ENCODE measurements at regions not wholly inside any gene's neighbourhood (a gene's known extent, or its start where the extent isn't known, plus 50 kb on each side); places are given as distances from the start of the nearest gene placed in this dataset.

GRCh38 chr14:76936483-76936882 lies 92.0 kb downstream of the IRF2BPL start:
- intact Hi-C loops (cut with micrococcal nuclease): no loop called here
- POLR2A ChIA-PET: interaction anchor here (1.2 kb wide), 1 partner anchor 25 kb away, joined by 4 read pairs; no protein-coding TSS in a partner anchor
- no peaks in the 10 kb centered on the region for H3K36me3 Mint-ChIP-seq
- no peaks in the 10 kb centered on the region for H3K27me3 Mint-ChIP-seq
- H3K9me3 Mint-ChIP-seq: no peaks in the 10 kb centered on the region
- DNase-seq: no peak
- no peak overlapping the region for H3K4me3 Mint-ChIP-seq
- CTCF ChIA-PET: interaction anchor here (1.0 to 1.4 kb wide), 5 partner anchors 11 to 134 kb away, joined by 3 to 6 read pairs (median 4); no protein-coding TSS in a partner anchor
- H3K4me1 Mint-ChIP-seq (ENCODE audit: low read depth): peaks cover 13% of the 10 kb centered on the region
- no peak overlapping the region for H3K27ac Mint-ChIP-seq

DNA sequence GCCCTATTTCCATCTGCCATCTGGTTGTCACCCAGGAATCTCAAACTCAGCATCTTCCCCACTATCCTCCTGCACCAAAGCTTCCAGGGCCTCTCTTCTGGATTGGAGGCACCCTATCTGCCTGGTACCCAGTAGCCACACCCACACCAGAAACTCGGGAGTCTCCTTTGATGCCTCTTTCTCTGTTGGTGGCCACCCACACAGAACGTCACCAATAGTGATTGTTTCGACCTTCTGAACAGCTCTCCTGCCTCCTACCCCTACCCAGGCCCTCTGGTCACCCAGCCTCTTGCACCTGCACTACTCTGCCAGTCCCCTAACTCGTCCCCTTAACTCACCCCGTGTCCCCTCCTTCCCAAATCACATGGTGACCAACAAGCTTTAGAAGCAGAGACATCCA lies 95.0 kb downstream of the IRF2BPL start:
- Mint-ChIP-seq H3K9me3 (no peaks in the 10 kb centered on the region), H3K36me3 (no peaks in the 10 kb centered on the region), H3K4me3 (no peak overlapping the region), H3K4me1 (ENCODE audit: low read depth) (peaks cover 34% of the 10 kb centered on the region), H3K27me3 (no peaks in the 10 kb centered on the region), H3K27ac (no peak overlapping the region)
- DNase-seq: no peak
- intact Hi-C loops (cut with micrococcal nuclease): no loop called here
- POLR2A ChIA-PET: no interaction called here
- CTCF ChIA-PET: interaction anchor here (1.1 kb wide), 1 partner anchor 20 kb away, joined by 3 read pairs; no protein-coding TSS in a partner anchor

GRCh38 chr14:76931631-76932402 lies 96.7 kb downstream of the IRF2BPL start:
- DNase-seq: no peak
- intact Hi-C loops (cut with micrococcal nuclease): loop anchor here (2.0 kb wide), 1 partner anchor 19 kb away; no protein-coding TSS in a partner anchor
- H3K4me3 Mint-ChIP-seq: no peak overlapping the region

DNA sequence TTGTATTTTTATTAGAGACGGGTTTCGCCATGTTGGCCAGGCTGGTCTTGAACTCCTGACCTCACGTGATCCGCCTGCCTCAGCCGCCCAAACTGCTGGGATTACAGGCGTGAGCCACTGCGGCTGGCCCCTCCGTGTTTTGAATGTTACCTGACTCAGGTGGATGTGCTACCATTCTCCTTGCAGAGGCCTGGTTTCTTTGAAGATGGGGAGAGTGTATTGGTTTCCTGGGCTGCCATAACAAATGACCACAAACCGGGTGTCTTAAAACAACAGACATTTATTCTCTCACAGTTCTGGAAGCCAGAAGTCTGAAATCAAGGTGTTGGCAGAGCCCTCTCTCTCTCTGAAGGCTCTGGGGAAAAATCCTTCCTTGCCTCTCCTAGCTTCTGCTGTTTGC lies 98.0 kb downstream of the IRF2BPL start:
- H3K36me3 Mint-ChIP-seq: no peaks in the 10 kb centered on the region
- intact Hi-C loops (cut with micrococcal nuclease): loop anchor here (1.0 to 2.0 kb wide), 2 partner anchors 18 to 26 kb away; no protein-coding TSS in a partner anchor
- H3K27me3 Mint-ChIP-seq: no peaks in the 10 kb centered on the region
- CTCF ChIA-PET: interaction anchor here (0.6 to 4.6 kb wide), 12 partner anchors 11 to 140 kb away, joined by 3 to 26 read pairs (median 6); no protein-coding TSS in a partner anchor
- POLR2A ChIA-PET: interaction anchor here (0.9 to 1.6 kb wide), 4 partner anchors 12 to 113 kb away, joined by 3 to 6 read pairs (median 4); no protein-coding TSS in a partner anchor
- no peak overlapping the region for H3K27ac Mint-ChIP-seq
- peaks cover 59% of the 10 kb centered on the region for H3K4me1 Mint-ChIP-seq (ENCODE audit: low read depth)
- no peak for DNase-seq
- H3K4me3 Mint-ChIP-seq: no peak overlapping the region
- H3K9me3 Mint-ChIP-seq: no peaks in the 10 kb centered on the region

More at GRCh38 chr14:76931631-76932402, 96.7 kb downstream of the IRF2BPL start:
- no peaks in the 10 kb centered on the region for H3K27me3 Mint-ChIP-seq
- H3K36me3 Mint-ChIP-seq: no peaks in the 10 kb centered on the region
- ChIA-PET POLR2A (interaction anchor here (1.1 kb wide), 1 partner anchor 120 kb away, joined by 3 read pairs; no protein-coding TSS in a partner anchor), CTCF (interaction anchor here (1.1 to 4.6 kb wide), 2 partner anchors 18 to 139 kb away, joined by 3 to 26 read pairs; no protein-coding TSS in a partner anchor)
- H3K27ac Mint-ChIP-seq: peak overlapping the region; percentile 29
- H3K9me3 Mint-ChIP-seq: no peaks in the 10 kb centered on the region
- H3K4me1 Mint-ChIP-seq (ENCODE audit: low read depth): peaks cover 50% of the 10 kb centered on the region

GRCh38 chr14:76929927-76930326 lies 98.6 kb downstream of the IRF2BPL start:
- DNase-seq: peak; percentile 80
- Mint-ChIP-seq H3K27me3 (no peaks in the 10 kb centered on the region), H3K36me3 (no peaks in the 10 kb centered on the region), H3K9me3 (no peaks in the 10 kb centered on the region), H3K27ac (peak overlapping the region; percentile 72), H3K4me3 (peak overlapping the region; percentile 42), H3K4me1 (ENCODE audit: low read depth) (peaks cover 64% of the 10 kb centered on the region)
- intact Hi-C loops (cut with micrococcal nuclease): loop anchor here (1.0 to 2.0 kb wide), 2 partner anchors 17 to 26 kb away; no protein-coding TSS in a partner anchor
- ChIA-PET POLR2A (interaction anchor here (0.6 to 1.6 kb wide), 5 partner anchors 13 to 113 kb away, joined by 3 to 6 read pairs (median 4); no protein-coding TSS in a partner anchor), CTCF (interaction anchor here (0.6 to 4.6 kb wide), 15 partner anchors 9 to 143 kb away, joined by 3 to 26 read pairs (median 5); no protein-coding TSS in a partner anchor)

- no peak for DNase-seq
- Mint-ChIP-seq H3K36me3 (no peaks in the 10 kb centered on the region), H3K9me3 (no peaks in the 10 kb centered on the region), H3K27ac (no peak overlapping the region), H3K27me3 (no peaks in the 10 kb centered on the region), H3K4me1 (ENCODE audit: low read depth) (peaks cover 67% of the 10 kb centered on the region), H3K4me3 (no peak overlapping the region)
- POLR2A ChIA-PET: no interaction called here
- CTCF ChIA-PET: interaction anchor here (1.2 to 4.6 kb wide), 2 partner anchors 15 to 112 kb away, joined by 4 to 26 read pairs; no protein-coding TSS in a partner anchor
- intact Hi-C loops (cut with micrococcal nuclease): loop anchor here (2.0 kb wide), 1 partner anchor 15 kb away; no protein-coding TSS in a partner anchor
These were observed 100.4 kb downstream of the IRF2BPL start for GRCh38 chr14:76927971-76928700.

DNA sequence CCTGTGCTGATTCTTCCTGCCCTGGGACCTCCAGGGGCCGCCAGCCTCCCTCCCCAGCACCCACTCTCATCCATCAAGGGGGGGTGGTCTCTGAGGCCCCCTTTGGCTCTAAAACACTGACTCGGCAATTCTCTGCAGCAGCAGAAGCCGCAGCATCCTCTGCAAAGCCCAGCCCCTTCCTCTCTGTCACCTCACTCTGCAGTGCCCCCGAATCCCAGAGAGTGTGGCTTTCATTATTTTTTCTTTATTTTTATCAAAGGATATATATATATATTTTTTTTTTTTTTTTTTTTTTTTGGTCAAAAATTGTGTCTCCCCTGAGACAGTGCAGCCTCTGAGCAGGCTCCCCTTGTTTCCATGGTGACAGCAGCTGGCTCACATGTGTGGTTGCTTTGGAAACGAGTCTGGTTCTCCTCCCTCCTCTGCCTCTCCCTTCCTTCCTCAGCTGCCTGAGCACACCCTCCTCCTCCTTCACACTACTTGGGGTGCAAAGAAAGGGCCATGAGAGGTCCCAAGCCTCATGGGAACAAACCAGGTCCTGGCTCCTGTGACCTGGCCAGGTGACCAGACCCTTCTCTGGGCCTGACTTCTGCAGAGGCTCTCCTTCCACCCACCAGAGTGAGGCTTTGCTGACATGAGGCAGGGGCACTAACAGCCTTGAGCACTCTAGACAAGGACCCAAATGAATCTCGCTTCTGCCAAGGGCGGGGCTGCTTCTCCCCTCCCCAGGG lies 100.5 kb downstream of the LRRC74A start:
- no peaks in the 10 kb centered on the region for H3K9me3 Mint-ChIP-seq
- CTCF ChIA-PET: interaction anchor here (1.2 to 4.3 kb wide), 4 partner anchors 10 to 126 kb away, joined by 4 to 24 read pairs (median 8); no protein-coding TSS in a partner anchor
- H3K4me1 Mint-ChIP-seq (ENCODE audit: low read depth): peaks cover 70% of the 10 kb centered on the region
- H3K36me3 Mint-ChIP-seq: no peaks in the 10 kb centered on the region
- peak; percentile 75 for DNase-seq
- POLR2A ChIA-PET: no interaction called here
- H3K27ac Mint-ChIP-seq: peak overlapping the region; percentile 54
- no peaks in the 10 kb centered on the region for H3K27me3 Mint-ChIP-seq
- intact Hi-C loops (cut with micrococcal nuclease): loop anchor here (2.0 kb wide), 1 partner anchor 16 kb away; no protein-coding TSS in a partner anchor
- H3K4me3 Mint-ChIP-seq: peak overlapping the region; percentile 26

- no peak for DNase-seq
- H3K4me1 Mint-ChIP-seq (ENCODE audit: low read depth): peaks cover 68% of the 10 kb centered on the region
- H3K27me3 Mint-ChIP-seq: no peaks in the 10 kb centered on the region
- no peaks in the 10 kb centered on the region for H3K9me3 Mint-ChIP-seq
- H3K4me3 Mint-ChIP-seq: no peak overlapping the region
- intact Hi-C loops (cut with micrococcal nuclease): no loop called here
- no peak overlapping the region for H3K27ac Mint-ChIP-seq
- ChIA-PET CTCF (interaction anchor here (1.0 to 4.3 kb wide), 4 partner anchors 12 to 145 kb away, joined by 3 to 24 read pairs (median 5); no protein-coding TSS in a partner anchor), POLR2A (no interaction called here)
- no peaks in the 10 kb centered on the region for H3K36me3 Mint-ChIP-seq
These were observed 98.9 kb downstream of the LRRC74A start for GRCh38 chr14:76925097-76925441.

GRCh38 chr14:76924371-76925096 lies 98.3 kb downstream of the LRRC74A start:
- ChIA-PET POLR2A (interaction anchor here (0.6 kb wide), 1 partner anchor 103 kb away, joined by 3 read pairs; no protein-coding TSS in a partner anchor), CTCF (interaction anchor here (0.5 to 4.3 kb wide), 5 partner anchors 11 to 146 kb away, joined by 3 to 24 read pairs (median 4); no protein-coding TSS in a partner anchor)
- intact Hi-C loops (cut with micrococcal nuclease): no loop called here
- Mint-ChIP-seq H3K27me3 (no peaks in the 10 kb centered on the region), H3K27ac (no peak overlapping the region), H3K4me1 (ENCODE audit: low read depth) (peaks cover 67% of the 10 kb centered on the region), H3K4me3 (no peak overlapping the region), H3K9me3 (no peaks in the 10 kb centered on the region), H3K36me3 (no peaks in the 10 kb centered on the region)
- DNase-seq: peak; percentile 52

DNA sequence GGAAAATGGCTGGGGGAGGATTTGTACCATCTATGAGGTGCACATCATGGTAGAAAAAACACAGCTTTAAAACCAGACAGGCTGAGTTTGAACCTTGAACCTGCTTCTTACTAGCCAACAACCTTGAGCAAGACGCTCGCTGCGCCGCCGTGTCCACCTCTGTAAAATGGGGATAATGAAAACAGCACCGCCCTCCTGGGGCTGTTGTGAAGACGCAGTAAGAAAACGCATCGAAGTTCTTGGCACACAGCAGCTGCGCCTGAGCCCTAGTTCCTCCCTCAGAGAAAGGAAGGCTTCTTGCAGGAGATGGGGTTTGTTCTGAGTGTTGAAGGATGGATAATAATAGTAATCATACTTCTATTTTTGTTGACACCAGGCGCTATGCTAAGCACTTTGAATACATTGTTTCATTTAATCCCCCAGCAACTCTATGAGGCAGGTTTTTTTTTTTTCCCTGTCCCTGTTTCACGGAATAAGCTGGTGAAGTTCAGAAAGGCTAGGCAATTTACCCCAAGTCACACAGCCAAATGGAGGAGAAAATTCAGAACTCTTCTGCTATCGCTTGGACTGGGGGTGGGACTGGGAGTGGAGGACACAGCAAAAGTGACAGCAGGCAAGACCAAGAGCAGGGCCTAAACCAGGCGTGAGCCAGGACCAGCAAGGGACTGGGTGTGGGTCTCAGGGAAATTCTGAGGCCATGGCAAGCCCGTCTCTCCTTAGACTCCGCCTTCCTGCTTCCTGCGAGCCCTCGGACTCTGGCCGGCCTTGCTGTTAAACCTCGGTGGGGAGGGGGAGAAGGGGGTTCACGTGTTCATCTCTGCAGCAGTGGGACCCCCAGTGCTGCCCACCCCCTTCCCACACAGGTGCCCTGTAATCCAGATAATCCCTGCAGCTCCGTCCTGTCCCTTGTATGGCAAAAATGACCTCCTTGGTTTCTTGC lies 97.5 kb downstream of the LRRC74A start:
- no peak overlapping the region for H3K4me3 Mint-ChIP-seq
- intact Hi-C loops (cut with micrococcal nuclease): no loop called here
- H3K27me3 Mint-ChIP-seq: no peaks in the 10 kb centered on the region
- POLR2A ChIA-PET: interaction anchor here (0.6 kb wide), 1 partner anchor 104 kb away, joined by 3 read pairs; no protein-coding TSS in a partner anchor
- no peak overlapping the region for H3K27ac Mint-ChIP-seq
- CTCF ChIA-PET: interaction anchor here (0.5 to 4.3 kb wide), 4 partner anchors 10 to 147 kb away, joined by 3 to 24 read pairs (median 5); no protein-coding TSS in a partner anchor
- no peak for DNase-seq
- H3K4me1 Mint-ChIP-seq (ENCODE audit: low read depth): peaks cover 66% of the 10 kb centered on the region
- H3K36me3 Mint-ChIP-seq: no peaks in the 10 kb centered on the region
- no peaks in the 10 kb centered on the region for H3K9me3 Mint-ChIP-seq

Measured in activated CD4-positive, alpha-beta memory T cell treated with anti-CD3 and anti-CD28 coated beads for 36 hours (primary cell).